ENCODE measurements at regions not wholly inside any gene's neighbourhood (a gene's known extent, or its start where the extent isn't known, plus 50 kb on each side); places are given as distances from the start of the nearest gene placed in this dataset.

- Histone ChIP-seq H2BK12ac (ENCODE audit: insufficient read length, low read depth, low read length) (no peak overlapping the region), H3K23ac (ENCODE audit: insufficient read length, low read depth, low read length) (no peak overlapping the region), H3K18ac (ENCODE audit: insufficient read length, low read depth, low read length) (no peak overlapping the region), H2BK120ac (ENCODE audit: low read depth, low read length, poor library complexity, severe bottlenecking) (no peak overlapping the region), H3K79me2 (ENCODE audit: insufficient read depth, low read length) (no peaks in the 10 kb centered on the region), H3K56ac (ENCODE audit: insufficient read length, low read depth, low read length) (no peak overlapping the region), H2AK5ac (ENCODE audit: insufficient read length, low read length) (no peak overlapping the region), H3K9me3 (ENCODE audit: control insufficient read depth, low read depth, low read length) (no peaks in the 10 kb centered on the region), H3K23me2 (ENCODE audit: insufficient read length, low read depth, low read length, poor library complexity, severe bottlenecking) (no peaks in the 10 kb centered on the region), H3K4me1 (ENCODE audit: insufficient read depth, low read length) (no peaks in the 10 kb centered on the region), H3K9ac (ENCODE audit: extremely low read depth, insufficient read length, low read length) (no peak overlapping the region), H4K20me1 (ENCODE audit: control insufficient read depth, insufficient read depth, insufficient read length) (no peaks in the 10 kb centered on the region), H4K5ac (ENCODE audit: insufficient read length, low read depth, low read length) (no peak overlapping the region), H4K91ac (ENCODE audit: insufficient read length, low read depth, low read length) (no peak overlapping the region), H3K14ac (ENCODE audit: insufficient read depth, low read length) (no peak overlapping the region), H3T11ph (ENCODE audit: low read length) (no peak overlapping the region), H3K27me3 (ENCODE audit: insufficient read depth, low read length) (no peaks in the 10 kb centered on the region), H2AFZ (ENCODE audit: low read length) (no peak overlapping the region), H4K8ac (replicated peaks; ENCODE audit: insufficient read length, low read depth, low read length) (no peak overlapping the region), H3K4ac (ENCODE audit: low read depth, low read length) (no peak overlapping the region), H3K27ac (ENCODE audit: insufficient read length, low read depth, low read length) (no peak overlapping the region), H3K4me2 (ENCODE audit: insufficient read depth, insufficient read length, low read length) (no peak overlapping the region), H3K79me1 (ENCODE audit: insufficient read depth, low read depth, low read length, poor library complexity, severe bottlenecking) (no peaks in the 10 kb centered on the region), H2BK15ac (ENCODE audit: low read depth, low read length) (no peak overlapping the region), H2BK20ac (ENCODE audit: low read depth, low read length, poor library complexity, severe bottlenecking) (no peak overlapping the region), H2BK5ac (ENCODE audit: insufficient read length, low read length) (no peak overlapping the region)
- DNase-seq: no peak
- no CpG with 5 or more reads among the region's 2 CpGs for WGBS (ENCODE audit: extremely low coverage, insufficient read length, low lambda C conversion rate)
- Mint-ChIP-seq H3K4me1 (no peaks in the 10 kb centered on the region), H3K27ac (no peak overlapping the region), H3K27me3 (ENCODE audit: low read depth) (no peaks in the 10 kb centered on the region), H3K9me3 (peaks cover 3 to 11% of the 10 kb centered on the region in 2 experiments; a peak in 4 of 5 replicates), H3K36me3 (ENCODE audit: insufficient read depth in 1 of 3, low read depth in 3 of 3) (no peaks in the 10 kb centered on the region; a peak in 3 of 7 replicates), H3K4me3 (no peak overlapping the region)
- TF ChIP-seq CTCF (conservative IDR thresholded peaks at IDR 0.05): no peak; the same call in 2 of the 3 replicates
Measured at GRCh38 chr4:19309378-19309777, 942.3 kb upstream of the SLIT2 start.
